Left hindlimb (tissue), 1 donor: ENCODE measurements at regions not wholly inside any gene's neighbourhood (a gene's known extent, or its start where the extent isn't known, plus 50 kb on each side); places are given as distances from the start of the nearest gene placed in this dataset.
"Not testable (repeated sequence)": the region's sequence is repeated elsewhere in the genome, so short reads cannot be mapped to it uniquely, and the experiment has no call there.

Experiments used
- DNase-seq: peaks from one replicate; pipeline ENCODE4 v3.0.0-alpha.2; 2018

DNA sequence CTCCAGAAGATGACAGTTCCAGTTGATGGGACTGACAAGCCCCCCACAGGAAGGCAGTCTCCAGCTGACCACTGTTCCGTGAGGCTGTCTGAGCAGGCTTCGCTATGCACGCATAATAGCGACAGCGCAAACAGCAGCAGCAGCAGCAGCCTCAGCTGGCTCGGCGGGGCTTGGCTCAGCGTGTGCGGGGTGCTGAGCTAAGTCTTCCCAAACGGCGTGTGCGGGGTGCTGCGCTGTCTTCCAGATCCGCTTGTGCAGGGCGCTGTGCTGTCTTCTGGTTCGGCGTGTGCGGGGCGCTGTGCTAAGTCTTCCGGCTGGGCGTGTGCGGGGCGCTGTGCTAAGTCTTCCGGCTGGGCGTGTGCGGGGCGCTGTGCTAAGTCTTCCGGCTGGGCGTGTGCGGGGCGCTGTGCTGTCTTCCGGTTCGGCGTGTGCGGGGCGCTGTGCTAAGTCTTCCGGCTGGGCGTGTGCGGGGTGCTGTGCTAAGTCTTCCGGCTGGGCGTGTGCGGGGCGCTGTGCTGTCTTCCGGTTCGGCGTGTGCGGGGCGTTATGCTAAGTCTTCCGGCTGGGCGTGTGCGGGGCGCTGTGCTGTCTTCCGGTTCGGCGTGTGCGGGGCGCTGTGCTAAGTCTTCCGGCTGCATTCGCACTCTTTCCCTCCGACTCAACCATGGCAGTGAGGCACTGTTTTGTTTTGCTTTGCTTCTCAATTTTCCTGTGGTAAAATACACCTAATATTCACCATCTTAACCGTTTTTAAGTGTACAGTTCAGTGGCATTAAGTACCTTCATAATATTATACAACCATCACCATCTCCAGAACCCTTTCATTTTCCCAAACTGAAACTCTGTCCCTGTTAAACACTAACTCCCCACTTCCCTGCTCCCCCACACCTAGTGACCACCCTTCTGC lies 156.1 kb downstream of the BMP7 start:
- not testable (repeated sequence) for DNase-seq

GRCh38 chr20:57111028-57111373 lies 155.4 kb downstream of the BMP7 start:
- DNase-seq = no peak

GRCh38 chr20:57112448-57112847 lies 154.0 kb downstream of the BMP7 start:
- no peak for DNase-seq

DNA sequence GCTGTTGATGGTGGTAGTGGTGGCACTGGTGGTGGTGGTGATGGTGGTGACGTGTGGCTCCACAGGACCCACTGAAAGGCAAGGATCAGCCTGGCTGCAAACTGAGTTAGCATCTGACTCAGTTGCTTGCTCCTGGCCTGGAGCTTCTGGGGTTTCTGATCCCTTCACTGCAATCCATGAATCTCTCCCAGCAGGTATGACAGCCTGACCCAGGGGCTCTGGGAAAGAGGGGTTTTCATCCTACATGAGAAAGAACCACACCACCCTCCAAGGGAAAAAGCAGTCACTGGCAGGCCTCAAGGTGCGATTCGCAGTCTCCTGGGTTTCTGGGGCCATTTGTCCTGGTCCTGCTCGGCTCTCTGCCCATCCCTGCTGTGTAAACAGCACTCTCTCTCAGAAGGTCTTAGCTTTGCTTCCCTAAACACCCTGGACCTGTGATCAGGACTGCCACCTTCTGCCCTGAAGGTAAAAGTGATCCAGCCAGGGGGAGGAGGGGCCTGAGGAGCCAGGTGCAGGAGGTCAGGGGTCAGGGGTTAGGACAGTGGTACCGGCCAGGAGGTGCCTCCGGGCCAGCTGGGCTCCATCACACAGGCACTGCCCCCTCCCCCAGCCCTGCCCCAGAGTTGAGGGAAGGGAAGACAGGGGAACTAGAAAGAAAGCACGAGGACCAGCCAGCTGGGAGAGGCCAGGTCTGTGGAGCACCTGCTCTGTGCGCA lies 152.0 kb downstream of the BMP7 start:
- DNase-seq = no peak

DNA sequence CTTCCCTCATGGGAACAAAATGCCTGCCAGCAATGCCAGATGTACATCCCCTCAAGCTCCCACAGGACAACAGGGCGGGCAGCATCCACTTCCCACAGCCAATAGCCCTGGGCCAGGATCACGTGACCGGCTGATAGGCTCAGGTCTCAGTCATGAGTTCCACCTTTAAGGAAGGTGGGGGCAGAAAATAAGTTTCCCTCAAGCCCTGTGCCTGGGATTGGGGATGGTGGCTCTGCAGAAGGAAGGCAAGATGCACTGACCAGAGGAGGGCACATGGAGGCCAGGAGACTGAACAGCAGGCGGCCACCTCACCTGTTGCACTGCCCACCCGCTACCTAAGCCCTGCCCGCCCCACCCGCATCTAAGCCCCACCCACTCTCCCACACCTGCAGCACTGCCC lies 149.1 kb downstream of the BMP7 start:
- DNase-seq = no peak

DNA sequence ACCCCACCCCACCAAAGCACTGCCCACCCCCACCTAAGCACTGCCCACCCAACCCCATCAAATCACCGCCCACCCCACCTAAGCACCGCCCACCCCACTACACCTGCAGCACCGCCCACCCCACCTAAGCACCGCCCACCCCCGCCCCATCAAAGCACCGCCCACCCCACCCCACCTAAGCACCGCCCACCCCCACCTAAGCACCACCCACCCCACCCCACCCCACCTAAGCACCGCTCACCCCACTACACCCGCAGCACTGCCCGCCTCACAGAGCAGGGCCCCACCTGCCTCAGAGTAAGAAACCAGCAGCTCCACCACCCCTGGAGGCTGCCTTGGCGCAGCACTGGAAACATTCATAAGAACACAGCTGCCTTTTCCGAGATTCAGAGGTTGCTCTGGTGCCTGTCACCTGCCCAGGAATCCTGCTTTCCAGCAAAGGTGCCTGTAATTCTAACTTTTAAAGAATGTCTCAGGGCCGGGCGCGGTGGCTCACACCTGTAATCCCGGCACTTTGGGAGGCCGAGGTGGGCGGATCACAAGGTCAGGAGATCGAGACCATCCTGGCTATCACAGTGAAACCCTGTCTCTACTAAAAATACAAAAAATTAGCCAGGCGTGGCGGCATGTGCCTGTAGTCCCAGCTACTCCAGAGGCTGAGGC lies 148.2 kb downstream of the BMP7 start:
- DNase-seq = no peak
